Inflammatory macrophage treated with lipopolysaccharide for 4 hours (primary cell): ENCODE measurements at regions not wholly inside any gene's neighbourhood (a gene's known extent, or its start where the extent isn't known, plus 50 kb on each side); places are given as distances from the start of the nearest gene placed in this dataset.
A peak's percentile ranks its signal among the peaks of the same experiment; 100 is the strongest.

Source experiments
- DNase-seq: peaks from one replicate; pipeline ENCODE4 v3.0.0-alpha.2; 2020

DNA sequence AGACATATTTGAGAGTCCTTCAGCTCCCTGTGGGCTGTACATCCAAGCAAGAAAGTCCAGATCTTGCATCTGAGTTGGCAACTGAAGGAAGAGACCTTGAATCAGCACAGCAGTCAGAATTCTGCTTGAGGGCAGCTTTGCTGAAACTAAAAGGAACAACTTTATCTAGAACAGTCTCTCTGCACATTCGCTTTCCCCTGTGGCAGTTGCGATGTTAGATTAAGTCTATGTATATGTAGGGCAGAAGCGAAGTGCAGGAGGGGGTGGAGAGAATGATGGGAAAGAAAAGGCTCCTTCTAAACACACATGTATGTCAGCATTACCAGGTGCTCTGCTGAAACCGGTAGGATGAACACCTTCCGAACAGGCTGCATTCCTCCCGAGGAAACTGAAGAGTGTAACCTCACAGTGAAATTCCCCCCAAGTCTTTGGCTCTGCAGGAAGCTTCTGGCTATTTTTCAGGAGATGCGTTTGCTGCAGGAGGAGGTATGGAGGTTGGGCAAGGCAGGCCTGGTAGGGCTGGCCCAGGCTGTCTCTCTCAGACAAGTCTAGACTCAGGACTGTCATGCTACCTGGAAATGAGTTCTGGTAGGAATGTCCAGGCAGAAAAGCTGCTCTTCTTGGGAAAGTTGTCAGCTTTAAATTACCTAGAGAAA is 70.0 kb upstream of the ATL2 start:
- no peak for DNase-seq

DNA sequence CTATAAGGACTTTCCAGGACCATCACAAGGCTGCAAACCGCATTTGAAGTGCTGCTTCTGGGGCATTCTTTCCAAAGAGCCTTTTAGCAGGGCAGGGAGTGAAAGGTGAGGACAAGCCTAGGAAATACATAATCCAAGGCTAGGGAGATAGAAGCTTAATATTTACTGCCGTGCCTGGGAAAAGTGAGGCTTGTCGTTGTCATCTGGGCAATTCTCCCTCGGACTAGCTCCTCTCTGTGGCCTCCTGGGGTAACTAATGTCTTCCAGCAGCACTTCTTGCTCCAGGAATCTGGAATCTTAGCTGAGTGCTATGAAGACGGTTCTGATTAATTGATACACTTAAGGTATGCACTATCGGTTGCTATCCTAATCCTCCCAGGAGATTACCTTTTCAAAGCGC is 69.3 kb upstream of the ATL2 start:
- no peak for DNase-seq

DNA sequence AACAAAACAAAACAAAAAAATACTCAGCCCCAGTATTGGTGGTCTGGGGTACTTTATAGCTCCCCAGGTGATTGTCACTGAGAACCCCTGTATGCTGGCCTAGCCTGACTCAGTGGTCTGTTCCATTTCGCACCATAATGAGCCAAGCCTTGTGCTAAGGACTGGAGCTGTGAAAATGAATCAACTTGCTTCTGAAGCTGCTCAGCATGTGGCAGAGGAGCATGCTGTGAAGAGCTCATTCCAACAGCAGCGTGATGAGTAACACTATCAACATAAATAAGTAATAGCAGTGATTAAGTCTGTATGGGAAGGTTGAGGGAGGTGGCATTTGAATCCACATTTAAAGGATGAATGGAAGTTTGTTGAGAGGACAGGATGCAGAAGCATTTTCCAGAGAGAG is 67.2 kb upstream of the ATL2 start:
- no peak for DNase-seq

DNA sequence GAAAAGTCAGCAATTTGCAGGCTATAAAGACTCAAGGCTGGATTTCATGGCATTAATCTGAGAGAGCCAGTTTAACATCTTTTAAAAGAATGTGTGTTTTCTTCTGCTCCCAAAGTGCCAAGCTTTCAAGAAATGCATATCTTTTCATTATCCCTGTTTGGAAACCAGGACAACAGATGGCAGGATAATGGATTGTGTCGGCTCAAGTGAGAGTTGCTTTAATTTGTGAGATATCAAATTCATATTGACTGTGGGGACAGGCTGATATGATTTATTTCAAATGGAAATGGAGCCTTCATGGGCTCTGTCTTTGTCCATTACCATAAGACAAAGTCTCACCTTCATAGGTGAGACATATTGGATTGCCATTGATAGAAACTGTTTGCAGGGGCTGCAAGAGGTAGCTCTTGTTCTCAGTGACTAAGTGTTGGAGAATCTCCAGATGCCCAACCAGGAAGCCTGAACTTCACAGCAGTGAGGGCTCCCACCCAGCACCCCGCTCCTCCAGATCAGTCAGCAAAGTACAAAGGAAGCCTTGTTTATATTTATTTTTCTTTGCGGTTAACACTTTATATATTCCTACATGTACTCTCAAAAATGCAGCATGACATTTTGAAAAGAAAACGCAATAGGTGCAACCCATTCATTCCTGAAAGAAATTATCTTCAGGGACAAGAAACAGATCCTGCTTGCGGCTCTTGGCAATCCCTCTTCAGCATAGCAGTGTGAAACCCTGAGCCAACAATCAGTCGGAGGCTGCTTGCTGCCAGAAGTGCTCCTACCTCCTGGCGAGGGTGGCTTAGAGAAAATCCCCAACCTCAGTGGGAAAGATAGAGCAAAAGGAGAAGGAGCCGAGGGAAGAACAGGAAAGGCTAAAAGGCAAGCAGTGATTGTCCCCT is 65.8 kb upstream of the ATL2 start:
- DNase-seq = no peak

DNA sequence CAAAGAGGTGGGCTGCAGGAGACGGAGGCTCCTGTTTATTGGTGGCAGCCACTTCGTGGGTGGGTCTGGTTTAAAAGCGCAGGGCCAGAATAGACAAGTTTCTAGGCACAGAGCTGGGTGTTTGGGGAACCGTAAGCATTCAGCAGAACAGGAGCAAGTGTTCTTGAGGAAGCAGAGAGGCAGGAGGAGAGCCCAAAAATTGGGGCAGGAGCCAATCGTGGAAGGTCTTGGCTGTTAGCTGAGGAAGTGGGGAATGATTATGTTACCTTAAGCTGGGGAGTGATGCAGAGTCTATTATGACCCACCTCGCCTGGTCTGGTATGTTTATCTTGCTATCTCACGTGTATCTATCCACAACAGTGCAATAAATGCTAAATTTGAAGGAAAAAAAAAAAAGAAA is 64.3 kb upstream of the ATL2 start:
- no peak for DNase-seq

DNA sequence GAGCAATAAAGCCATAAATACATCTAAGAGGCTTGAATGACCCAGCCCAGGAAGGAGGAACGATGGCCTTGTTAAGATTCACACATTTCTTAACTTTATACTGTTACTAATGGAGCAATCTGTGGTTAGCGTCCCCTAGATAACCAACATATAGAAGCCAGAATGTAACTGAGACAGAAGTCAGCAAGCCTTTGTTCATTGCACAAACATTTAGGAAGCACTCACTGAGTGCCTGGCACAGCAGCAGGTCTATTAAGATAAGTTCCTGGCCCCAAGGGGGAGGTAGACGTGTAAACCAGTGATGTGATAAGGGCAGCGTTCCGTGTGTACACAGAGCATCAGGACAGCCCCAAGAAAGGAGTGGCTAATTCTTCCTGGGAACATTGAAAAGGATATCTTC is 63.6 kb upstream of the ATL2 start:
- no peak for DNase-seq

DNA sequence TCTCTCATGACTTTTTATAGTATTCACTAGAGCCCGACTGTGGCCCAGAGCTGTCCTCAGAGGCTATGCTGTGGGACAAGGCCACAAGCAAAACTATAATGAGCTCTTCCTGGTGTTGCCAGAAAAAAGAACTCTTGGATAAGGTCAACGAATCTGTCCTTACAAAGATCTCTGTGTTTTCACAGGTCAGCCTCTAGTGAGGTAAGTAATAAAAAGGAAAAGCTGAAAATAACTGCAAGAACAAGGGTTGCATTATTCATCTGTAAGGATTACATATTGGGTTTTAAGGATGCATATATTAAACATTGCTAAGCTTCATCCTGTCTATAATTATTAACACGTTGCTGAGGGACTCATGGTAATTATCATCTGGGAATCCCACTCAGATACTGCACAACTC is 62.8 kb upstream of the ATL2 start:
- no peak for DNase-seq

DNA sequence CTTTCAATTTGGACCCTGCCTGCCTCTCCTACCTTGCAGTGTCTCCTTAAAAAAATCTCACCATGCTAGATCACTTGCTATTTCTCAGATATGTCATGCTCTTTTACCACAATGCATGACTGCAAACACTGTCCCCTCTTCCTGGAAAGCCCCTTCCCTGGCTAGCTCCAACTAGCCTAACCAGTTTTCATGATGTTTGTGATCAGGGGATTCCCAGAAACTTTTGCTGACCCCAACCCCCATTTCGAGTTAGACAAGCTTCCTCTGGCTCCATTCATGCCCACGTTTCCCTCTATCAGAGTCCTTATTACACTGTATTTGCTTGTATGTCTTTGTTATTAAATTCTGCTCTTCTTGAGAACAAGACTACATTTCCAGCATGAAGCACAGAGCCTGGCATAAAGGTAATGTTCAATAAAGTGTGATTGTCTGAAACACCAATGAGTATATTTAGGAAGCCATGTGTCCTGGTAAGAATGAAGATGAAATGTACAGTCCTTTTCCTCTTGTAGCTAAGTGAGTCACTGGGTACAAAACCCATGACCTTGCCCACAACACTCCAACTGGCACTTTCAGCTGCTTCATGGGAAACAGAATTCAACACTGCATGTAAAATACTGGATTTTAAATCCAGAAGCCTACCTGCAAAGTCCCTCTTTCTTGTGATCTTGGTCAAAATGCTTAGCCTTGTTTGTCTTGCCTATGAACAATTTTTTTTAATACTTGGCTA is 62.0 kb upstream of the ATL2 start:
- DNase-seq = no peak

DNA sequence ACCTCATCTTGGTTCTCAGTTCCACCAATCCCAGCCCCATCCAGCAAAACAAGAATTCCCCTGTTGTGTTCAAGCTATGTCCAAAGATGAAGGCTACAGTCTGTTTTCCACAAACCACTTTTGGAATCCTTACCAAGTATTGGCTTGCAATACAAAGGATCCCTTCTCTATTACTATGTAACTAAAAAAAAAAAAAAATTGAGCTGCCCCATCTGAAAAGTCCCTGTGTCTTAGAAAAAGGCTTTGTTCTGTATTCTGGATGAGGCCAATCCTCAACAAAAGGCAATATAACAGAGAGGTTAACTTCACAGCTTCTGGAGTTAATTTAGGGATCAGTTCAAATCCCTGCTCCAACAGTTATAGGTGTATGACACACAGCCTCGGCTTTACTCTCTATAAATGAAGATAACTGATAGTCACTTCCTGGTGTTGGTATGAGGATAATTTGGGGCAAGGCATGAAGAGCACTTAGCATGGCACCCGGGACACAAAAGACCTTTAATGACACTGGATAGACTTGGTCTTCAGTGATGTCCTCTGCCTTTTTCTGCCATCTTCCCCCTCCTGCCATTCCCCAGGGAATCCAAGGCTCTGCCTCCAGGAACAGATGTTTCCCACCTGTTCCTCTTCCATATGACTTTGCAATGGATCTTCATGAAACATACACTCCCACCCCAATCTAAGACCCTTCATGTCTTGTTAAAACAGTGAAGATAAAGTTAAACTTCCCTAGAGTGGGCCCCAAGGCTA is 61.2 kb upstream of the ATL2 start:
- no peak for DNase-seq

DNA sequence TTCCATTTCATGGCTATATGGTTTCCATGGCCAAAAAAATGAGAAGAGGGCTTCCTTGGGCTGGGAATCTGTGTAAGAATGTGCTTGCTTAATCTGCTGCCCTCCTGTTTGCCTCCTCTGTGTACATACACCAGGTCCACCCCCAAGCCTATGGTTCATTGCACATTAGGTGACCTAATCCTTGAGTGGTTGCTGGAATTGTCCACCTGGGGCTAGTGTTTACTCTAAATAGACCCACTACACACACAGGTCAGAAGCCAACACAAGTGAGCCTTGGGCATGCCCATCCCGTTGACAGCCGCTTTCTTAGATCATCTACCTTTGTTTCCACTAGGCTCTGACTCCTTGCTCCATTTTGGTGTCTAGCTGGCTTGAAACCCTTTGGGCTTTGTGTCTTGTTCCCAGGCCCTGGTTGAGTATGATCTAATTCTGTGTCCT is 59.2 kb upstream of the ATL2 start:
- DNase-seq = no peak

DNA sequence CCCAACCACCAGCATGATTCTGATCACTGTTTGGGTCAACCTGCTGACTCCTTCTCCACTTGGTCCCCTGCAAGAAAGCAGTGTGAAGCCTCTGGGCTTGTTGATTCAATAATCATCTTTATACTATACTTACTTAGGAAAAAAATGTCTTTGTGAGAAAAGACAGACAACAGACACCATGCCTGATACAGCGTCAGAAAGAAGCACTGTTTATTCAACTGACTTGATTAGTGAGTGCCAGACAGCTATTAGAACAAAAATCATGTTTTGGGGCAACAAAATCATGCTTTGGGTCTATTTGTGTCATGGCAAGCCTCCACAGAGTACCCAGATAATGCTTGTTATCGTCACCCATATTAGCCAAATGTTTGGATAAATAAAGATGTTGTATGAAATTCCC is 58.7 kb upstream of the ATL2 start:
- no peak for DNase-seq

DNA sequence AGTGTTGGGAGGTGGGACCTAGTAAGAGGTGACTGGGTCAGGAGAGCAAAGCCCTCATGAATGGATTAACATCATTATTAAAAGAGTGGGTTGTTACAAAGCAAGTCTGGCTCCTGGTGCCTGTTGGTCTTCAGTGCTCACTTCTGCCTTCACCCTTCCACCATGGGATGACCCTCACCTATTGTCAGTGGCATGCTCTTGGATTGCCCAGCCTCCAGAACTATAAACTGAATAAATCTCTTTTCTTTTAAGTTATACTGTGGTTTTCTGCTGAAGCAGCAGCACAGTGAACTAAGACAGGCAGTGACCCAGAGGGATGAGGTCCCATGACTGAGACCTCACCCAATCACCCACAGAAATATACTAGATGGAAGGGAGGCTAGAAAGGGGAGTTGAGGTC is 57.5 kb upstream of the ATL2 start:
- no peak for DNase-seq

DNA sequence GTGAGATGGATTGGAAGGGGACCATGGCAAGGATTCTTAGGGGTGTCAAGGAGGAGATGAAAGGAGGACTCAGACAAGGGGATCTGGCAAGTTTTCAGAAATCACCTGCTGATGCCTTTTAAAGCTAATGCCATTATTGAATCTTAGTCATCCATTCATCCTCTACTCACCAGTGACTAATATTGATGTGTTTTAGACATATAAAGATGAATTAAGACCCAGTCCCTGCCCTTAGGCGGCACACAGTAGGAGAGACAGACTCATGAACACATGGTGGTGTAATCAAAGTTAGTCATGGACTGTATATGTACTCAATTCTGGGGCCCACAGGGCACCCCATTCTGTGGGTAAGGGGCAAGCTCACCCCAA is 56.5 kb upstream of the ATL2 start:
- DNase-seq = no peak

DNA sequence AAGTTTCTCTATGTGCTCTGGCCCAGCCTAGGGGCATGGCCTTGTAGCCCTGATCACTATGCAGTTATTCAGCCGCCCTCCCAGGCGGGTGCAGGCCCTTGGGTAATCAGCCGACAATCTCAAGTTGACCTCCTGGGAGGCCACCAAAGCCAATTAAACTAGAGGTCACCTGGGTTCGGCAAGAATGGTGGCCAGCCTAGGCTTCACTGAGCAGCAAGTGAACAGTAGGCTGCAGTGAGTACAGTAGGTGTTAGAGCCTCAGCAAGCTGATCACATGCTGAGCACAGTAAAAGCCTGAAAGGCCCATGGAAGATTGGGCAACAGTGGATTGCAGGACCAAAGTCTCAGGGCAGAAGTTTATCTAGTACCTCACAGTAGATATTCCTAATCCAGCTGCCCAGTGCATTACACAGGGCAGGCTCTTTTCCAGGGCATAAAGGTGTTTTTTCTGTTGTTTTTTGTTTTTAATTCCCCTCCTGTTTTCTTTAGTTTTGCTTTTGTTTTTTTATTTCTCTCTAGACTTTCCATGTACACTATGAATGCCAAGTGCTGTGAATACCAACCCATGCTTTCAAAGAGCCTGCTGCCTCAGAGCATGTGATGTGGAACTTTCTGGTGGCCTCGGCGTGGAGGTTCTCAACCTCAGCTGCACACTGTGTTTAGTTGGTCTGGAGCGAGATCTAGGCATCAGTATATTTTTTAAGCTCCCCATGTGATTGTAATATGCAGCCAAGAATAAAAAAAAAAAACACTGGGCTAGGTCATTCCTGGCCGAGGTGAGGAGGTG is 55.9 kb upstream of the ATL2 start:
- peak; percentile 49 for DNase-seq

DNA sequence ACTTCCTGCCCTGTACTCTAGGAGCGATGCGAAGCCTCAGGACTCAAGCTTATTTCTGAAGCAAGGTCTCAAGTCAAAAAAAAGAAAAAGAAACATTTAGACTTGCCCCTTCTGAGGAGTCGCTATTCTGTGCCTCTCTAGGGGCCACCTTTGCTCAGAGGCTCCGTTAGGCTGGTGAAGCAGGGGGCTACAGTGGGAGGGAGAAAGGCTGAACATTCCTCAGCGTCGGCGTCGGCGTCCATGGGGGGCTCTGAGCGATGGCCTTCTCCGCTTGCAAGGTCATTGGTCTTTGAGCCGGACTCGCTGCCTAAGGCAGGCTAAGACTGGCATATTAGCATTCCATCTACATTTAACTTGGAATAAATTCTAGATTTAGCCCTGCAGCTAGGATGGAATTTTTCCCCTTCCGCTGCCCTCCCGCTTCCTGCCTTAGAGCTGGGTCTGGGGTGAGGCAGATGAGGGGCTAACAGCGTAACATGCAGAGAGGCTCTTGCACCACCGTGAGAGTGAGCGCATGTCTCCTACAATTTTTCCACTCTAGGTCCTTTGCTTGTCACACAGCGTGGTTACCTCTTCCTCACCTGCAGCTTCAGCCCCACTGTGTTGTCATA is 53.6 kb upstream of the ATL2 start:
- DNase-seq = no peak

DNA sequence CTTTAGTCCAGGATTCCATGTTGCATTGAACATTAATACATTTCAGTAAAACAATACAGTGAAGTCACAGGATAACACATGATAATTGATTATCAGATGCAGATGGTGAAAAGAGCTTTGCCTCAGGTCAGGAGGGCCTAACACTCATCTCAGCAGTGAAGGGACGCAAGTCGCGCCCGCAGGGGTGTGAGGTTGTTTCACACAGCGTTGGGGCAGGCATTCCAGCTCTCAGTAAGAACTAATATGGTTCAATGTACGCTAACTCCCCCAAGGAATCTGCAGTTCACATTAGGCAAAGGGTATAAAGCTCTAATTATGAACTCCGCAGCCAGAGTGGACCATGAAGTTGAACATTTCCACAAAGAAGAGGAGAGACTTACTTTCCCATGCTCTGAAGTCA is 53.1 kb upstream of the ATL2 start:
- DNase-seq = no peak

DNA sequence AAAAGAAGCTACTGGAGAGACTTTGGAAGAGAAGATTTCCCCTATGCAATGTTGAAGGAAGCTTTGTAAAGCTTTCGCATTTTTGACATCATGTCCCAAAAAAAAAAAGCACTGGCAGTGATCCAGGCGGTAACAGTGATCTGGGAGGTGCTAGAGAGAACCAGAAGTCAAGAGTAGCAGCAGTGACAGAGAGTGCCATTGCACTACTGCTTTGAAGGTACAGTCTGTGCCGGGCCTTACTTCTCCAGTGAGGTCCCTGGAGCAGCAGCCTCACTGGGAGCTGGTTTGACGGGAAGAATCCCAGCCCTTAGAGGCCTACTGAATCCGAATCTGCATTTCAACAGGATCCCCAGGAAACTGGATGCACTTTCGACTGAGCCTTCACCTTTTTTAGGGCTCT is 50.9 kb upstream of the ATL2 start:
- no peak for DNase-seq

DNA sequence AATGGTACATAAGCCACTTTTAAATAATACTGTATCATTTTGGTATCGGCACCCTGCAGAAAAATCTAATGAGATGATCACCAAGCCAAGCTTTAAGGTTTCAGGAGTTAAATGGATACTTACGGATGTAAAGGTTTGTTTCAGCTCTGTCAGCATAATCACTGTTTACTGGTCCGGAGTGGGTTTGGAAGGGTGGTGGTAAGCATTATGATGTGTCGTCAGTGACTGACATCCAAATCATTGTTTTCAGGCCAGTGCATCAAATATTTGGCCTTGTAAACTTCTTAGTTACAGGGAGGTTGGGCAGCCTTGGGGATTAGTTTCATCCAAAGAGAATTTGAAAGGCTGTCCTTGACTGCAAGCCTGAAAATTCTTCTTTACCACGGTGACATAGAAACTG is 50.0 kb upstream of the ATL2 start:
- no peak for DNase-seq
